ENCODE measurements at regions not wholly inside any gene's neighbourhood (a gene's known extent, or its start where the extent isn't known, plus 50 kb on each side); places are given as distances from the start of the nearest gene placed in this dataset.

- DNase-seq, result no peak
Measured at GRCh38 chr13:47027780-47028437, 131.1 kb upstream of the HTR2A start.

- no peak for DNase-seq
Measured at GRCh38 chr13:47025791-47026447, 129.1 kb upstream of the HTR2A start.

- no peak for DNase-seq
Measured at GRCh38 chr13:47019977-47020376, 123.1 kb upstream of the HTR2A start.

DNA sequence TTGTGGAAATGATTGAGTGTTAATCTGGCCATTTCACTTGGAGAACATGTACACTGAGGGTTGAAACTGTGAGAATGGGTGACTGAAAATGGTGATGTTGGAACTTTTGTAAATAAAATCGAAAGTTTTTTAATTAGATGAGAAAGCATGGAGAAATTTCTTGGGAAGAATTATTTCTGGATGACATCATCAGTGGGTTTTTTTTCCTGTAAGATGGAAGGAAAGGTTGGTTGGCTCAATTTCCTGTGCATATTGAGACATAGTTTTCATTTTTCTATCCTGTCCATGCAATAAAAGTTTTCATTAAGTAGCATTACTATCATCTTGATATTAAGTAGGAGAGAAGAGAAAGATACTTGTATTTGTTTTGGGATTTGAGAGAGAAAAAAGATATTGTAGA lies 120.6 kb upstream of the HTR2A start:
- no peak for DNase-seq

- DNase-seq, result no peak
Measured at GRCh38 chr13:47008318-47008717, 111.5 kb upstream of the HTR2A start.

- no peak for DNase-seq
Measured at GRCh38 chr13:47005756-47006414, 109.0 kb upstream of the HTR2A start.

GRCh38 chr13:47004540-47004939 lies 107.7 kb upstream of the HTR2A start:
- DNase-seq, result no peak

- no peak for DNase-seq
Measured at GRCh38 chr13:47004027-47004426, 107.2 kb upstream of the HTR2A start.

- DNase-seq, result no peak
Measured at GRCh38 chr13:47000165-47000564, 103.3 kb upstream of the HTR2A start.

DNA sequence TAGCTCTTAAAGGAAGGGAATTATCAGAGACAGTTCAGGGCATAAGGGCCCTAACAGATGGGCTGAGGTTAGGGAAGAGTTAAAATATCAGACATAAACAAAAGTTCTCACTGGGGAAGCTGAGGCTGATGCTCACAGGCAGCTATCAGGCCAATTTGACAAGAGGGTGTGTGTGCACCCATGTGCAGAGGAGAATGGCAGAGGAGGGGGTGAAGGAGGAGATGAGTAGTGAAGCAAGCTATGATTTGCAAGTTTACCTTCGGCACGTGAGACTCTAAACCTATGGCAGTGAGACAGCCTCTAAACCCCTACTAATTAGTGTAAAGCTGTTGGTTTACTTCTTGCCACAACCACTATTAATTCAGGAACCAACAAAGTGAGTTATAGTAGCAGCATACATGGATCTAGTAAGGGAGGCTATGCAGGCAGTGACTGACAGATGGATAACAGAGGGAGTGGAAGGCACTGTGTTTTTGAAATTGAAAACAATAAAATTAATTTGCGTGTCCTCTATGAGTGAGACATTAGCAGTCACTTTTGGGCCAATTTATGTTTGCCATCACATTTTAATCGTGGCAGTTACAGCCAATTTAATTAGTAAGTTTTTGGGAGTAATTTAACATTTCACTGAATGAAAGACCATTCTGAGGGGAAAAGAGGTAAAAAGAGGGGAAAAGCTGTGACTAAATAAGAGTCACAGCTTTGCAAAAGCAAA lies 99.6 kb upstream of the HTR2A start:
- DNase-seq, result no peak

GRCh38 chr13:46995874-46996273 lies 99.0 kb upstream of the HTR2A start:
- DNase-seq, result no peak

DNA sequence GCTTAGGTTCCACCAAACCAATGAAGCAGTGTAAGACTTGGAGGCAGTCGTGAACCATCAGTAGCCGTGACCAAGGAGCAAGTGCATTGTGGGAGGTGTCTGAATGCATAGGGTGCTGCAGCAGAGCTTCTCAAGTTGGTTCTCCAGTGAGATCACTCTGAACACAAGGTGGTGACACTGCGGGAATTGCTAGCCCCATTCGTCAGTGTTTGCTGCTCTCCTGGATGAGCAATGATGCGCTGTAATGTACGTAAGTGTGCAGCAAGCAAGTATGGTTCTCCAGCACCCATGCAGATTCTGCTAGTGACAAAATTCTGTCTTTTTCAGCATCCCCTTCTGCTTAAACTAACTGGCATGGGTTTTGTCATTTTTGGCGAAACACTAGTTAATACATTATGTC lies 97.6 kb upstream of the HTR2A start:
- no peak for DNase-seq

GRCh38 chr13:46992383-46992952 lies 95.6 kb upstream of the HTR2A start:
- no peak for DNase-seq

DNA sequence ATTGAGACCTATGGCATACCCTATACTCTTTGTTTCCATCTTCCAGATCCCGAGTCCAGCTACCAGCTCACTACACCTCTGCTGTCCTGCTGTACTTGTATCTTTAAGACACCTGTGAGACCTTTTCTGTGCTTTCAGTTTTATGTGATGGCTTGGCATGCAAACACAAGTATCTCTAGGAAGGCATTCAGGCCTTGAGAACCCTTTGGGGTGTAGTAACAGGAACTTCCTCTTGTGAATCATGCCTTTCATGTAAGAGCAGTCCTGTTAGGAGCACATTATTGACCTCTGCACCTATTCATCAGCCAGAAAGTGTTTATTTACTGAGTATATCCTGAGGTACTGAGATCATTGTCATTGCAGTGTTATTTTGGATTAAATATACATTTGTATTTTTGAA lies 87.0 kb upstream of the HTR2A start:
- DNase-seq, result no peak

DNA sequence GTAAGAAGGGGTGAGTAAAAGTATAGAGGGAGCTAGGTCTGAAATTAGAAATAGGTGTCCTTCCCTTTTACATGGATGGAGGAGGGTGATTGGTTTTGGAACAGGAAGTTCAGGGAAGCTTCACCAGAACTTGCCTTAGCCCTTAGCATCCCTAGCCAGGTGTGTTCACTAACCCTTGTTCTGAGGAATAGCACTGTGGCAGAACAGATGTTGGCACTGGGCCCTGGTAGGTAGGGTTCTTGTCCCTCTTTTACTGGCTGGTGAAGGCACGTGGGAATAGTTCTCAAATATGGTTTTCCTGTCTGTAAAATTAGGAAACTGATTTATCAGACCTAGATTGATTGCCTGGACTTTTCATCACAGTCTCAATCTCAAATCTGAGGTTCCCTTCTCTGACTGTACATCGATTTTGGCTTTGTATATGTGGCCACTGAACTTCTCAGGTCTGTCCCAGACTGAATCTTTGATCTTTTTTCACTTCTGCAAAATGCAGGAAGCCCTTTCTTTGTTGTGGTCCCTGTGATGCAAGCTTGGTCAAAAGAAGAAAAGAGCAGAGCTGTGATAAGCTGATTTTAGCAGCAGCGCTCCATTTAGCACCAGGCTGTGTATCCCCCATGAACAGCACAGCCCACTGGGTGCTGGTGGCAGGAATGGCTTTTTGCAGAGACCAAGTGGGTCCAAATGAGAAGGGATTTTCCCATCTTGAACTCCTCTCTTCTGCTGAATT lies 86.2 kb upstream of the HTR2A start:
- no peak for DNase-seq

DNA sequence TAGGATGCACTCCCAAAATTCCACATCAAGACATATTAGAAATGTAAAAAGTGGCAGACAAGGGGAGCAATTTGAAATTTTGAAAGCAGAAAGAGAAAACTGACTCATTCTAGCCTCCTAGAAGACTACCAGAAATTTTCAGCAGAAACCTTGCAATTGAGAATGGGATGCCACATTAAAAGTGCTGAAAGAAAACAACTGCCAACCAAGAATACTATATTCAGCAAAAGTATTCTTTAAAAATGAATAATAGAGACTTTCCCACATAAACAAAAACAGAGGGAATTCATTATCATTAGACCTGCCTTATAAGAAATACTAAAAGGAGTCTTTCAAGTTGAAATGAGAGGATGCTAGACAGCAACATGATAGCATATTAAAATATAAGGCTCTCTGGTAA lies 78.3 kb upstream of the HTR2A start:
- DNase-seq, result no peak

DNA sequence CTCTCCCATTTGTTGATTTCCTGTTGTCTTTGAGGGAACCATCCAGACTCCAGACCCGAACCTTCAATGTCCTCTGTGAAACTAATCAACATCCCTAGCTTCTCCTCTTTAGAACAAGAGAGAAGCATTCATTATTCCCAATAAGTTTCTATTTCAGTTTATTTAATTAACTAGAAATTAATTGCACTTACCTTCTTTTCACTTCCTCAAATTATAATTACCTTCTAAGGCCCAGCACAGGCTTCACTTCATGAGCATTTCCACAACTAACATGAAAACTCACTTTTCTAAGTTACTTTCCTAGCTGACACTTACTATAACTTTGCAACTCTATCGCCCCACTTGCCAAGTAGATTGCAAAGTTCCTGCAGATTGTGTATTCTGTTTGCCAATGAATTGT lies 71.6 kb upstream of the HTR2A start:
- no peak for DNase-seq

- DNase-seq, result no peak
Measured at GRCh38 chr13:46964789-46965527, 68.1 kb upstream of the HTR2A start.

GRCh38 chr13:46963904-46964303 lies 67.1 kb upstream of the HTR2A start:
- no peak for DNase-seq

GRCh38 chr13:46962281-46962941 lies 65.6 kb upstream of the HTR2A start:
- no peak for DNase-seq

DNA sequence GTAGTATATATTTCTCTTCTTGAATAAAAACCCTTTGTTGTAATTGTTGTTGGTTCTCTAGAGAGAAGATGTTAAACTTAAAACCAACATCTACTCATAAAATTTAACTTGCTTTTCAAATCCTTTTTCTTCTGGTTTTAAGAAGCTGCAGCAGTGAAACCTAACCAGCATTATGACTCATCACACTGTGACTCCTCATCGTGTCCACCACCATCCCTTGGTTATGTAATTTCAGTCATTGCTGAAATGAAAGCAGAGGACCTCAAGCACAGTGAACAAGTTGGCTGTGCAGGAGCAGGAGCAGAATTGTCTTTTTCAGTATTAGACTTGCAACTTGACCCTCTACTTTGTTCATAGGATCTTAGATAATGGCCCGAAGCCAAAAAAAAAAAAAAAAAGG lies 64.9 kb upstream of the HTR2A start:
- DNase-seq, result peak; percentile 82

Data from SIG-M5 (cell line).